PFSK-1 (cell line): ENCODE measurements at regions not wholly inside any gene's neighbourhood (a gene's known extent, or its start where the extent isn't known, plus 50 kb on each side); places are given as distances from the start of the nearest gene placed in this dataset.

Experiments used
- POLR2AphosphoS5 ChIP-seq: IDR thresholded peaks from 2 replicates; pipeline ENCODE4 v1.6.1; 2012; ENCODE audit warnings: low read depth, mild to moderate bottlenecking, control low read depth, low read length, moderate library complexity
- REST ChIP-seq, 2 experiments: IDR thresholded peaks; 2 replicates each; pipeline versions ENCODE4 v1.6.1 to v1.8.0; 2011 to 2012; ENCODE audit warnings: low read depth in 2 of 2, low read length in 2 of 2, control low read depth in 1 of 2, inconsistent platforms in 1 of 2, mild to moderate bottlenecking in 1 of 2, moderate library complexity in 1 of 2; ENCODE audit not compliant: insufficient read depth in 1 of 2
- SIN3A ChIP-seq: IDR thresholded peaks from 2 replicates; pipeline ENCODE4 v1.6.1; 2012; ENCODE audit warnings: mild to moderate bottlenecking, low read length, moderate library complexity, borderline replicate concordance; ENCODE audit not compliant: insufficient read depth

- TF ChIP-seq POLR2AphosphoS5 (no peak), REST (IDR thresholded peaks at IDR 0.05; ENCODE audit: insufficient read depth in 1 of 2, low read depth in 2 of 2, low read length in 2 of 2) (no peak), SIN3A (no peak)
These were observed 159.4 kb downstream of the RWDD3 start for GRCh38 chr1:95393434-95393833.
